Astrocyte (in vitro differentiated cells and primary cell): ENCODE measurements at regions not wholly inside any gene's neighbourhood (a gene's known extent, or its start where the extent isn't known, plus 50 kb on each side); places are given as distances from the start of the nearest gene placed in this dataset.

Experiments used
- DNase-seq: peaks from one replicate; pipeline ENCODE4 v3.0.0-alpha.2; 2010; ENCODE audit warnings: low read depth
- FAIRE-seq: peaks from 2 replicates; lab custom pipeline; 2011; peaks lifted over from hg19 to GRCh38; lab: Jason Lieb, UNC
- H2AFZ ChIP-seq: 2 replicates; pipeline ENCODE4 v1.6.0; 2012; ENCODE audit warnings: low read depth, low read length, inconsistent platforms
- H3K27ac ChIP-seq: 2 replicates; pipeline ENCODE4 v1.5.1; 2011; ENCODE audit warnings: low read depth, low read length, inconsistent platforms
- H3K27me3 ChIP-seq: 2 replicates; pipeline ENCODE4 v1.6.0; 2011; ENCODE audit warnings: low read length, inconsistent platforms; ENCODE audit not compliant: insufficient read depth
- H3K36me3 ChIP-seq: 2 replicates; pipeline ENCODE4 v1.5.1; 2011; ENCODE audit warnings: low read length, inconsistent platforms; ENCODE audit not compliant: insufficient read depth
- H3K4me1 ChIP-seq: 2 replicates; pipeline ENCODE4 v1.5.1; 2011; ENCODE audit warnings: low read length, inconsistent platforms; ENCODE audit not compliant: insufficient read depth
- H3K4me2 ChIP-seq: 2 replicates; pipeline ENCODE4 v1.6.0; 2012; ENCODE audit warnings: low read length, inconsistent platforms
- H3K4me3 ChIP-seq: 2 replicates; pipeline ENCODE4 v1.5.1; 2011; ENCODE audit warnings: low read depth, mild to moderate bottlenecking, low read length, inconsistent platforms; ENCODE audit not compliant: insufficient read depth
- H3K79me2 ChIP-seq: 2 replicates; pipeline ENCODE4 v1.6.0; 2012; ENCODE audit warnings: mild to moderate bottlenecking, low read length, inconsistent platforms; ENCODE audit not compliant: insufficient read depth
- H3K9ac ChIP-seq: 2 replicates; pipeline ENCODE4 v1.6.0; 2012; ENCODE audit warnings: mild to moderate bottlenecking, low read length, inconsistent platforms
- H3K9me3 ChIP-seq: 2 replicates; pipeline ENCODE4 v1.5.1; 2012; ENCODE audit warnings: low read depth, mild to moderate bottlenecking, low read length, inconsistent platforms; ENCODE audit not compliant: insufficient read depth
- H4K20me1 ChIP-seq: 2 replicates; pipeline ENCODE4 v1.6.0; 2012; ENCODE audit warnings: low read length, inconsistent platforms; ENCODE audit not compliant: insufficient read depth
- H3K27ac Mint-ChIP-seq: one replicate; pipeline ENCODE4 v1.8.0; 2021; ENCODE audit warnings: mild to moderate bottlenecking, mixed read lengths; ENCODE audit not compliant: unreplicated experiment
- H3K27me3 Mint-ChIP-seq: one replicate; pipeline ENCODE4 v1.8.0; 2021; ENCODE audit warnings: low read depth, mixed read lengths; ENCODE audit not compliant: unreplicated experiment
- H3K36me3 Mint-ChIP-seq: one replicate; pipeline ENCODE4 v1.8.0; 2021; ENCODE audit warnings: low read depth, mixed read lengths; ENCODE audit not compliant: unreplicated experiment
- H3K4me1 Mint-ChIP-seq: one replicate; pipeline ENCODE4 v1.8.0; 2021; ENCODE audit warnings: low read depth, mixed read lengths; ENCODE audit not compliant: unreplicated experiment
- H3K4me3 Mint-ChIP-seq: one replicate; pipeline ENCODE4 v1.8.0; 2021; ENCODE audit warnings: mild to moderate bottlenecking, moderate library complexity, mixed read lengths; ENCODE audit not compliant: unreplicated experiment
- H3K9me3 Mint-ChIP-seq: one replicate; pipeline ENCODE4 v1.8.0; 2021; ENCODE audit warnings: mild to moderate bottlenecking, mixed read lengths; ENCODE audit not compliant: unreplicated experiment
- CTCF ChIP-seq: IDR thresholded peaks from 2 replicates; pipeline ENCODE4 v1.5.1; 2011; ENCODE audit warnings: low read depth, mild to moderate bottlenecking, inconsistent platforms, low read length, moderate library complexity; ENCODE audit not compliant: insufficient read depth
- EZH2 ChIP-seq: IDR thresholded peaks from 2 replicates; pipeline ENCODE4 v1.6.1; 2012; ENCODE audit warnings: mild to moderate bottlenecking, low read length, inconsistent platforms; ENCODE audit not compliant: insufficient read depth

DNA sequence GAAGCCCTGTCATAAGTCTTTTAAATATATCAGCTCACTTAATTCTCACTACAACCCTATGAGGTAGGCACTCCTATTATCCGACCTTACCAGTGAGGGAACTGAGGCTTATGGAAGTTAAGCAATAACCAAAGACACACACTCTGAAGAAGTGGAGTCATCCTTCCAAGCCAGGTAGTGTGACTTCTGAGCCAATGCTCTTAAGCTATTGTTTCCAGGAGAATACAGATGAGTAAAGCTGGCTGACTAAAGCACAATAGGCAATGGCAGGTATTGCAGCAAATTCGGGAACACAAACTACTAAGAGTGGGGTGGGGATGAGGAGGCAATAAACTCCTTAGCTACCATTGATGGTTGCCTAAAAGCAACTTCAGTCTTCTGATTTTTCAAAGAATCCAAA, 81.8 kb upstream of the KIT start:
- no peak overlapping the region for H2AFZ ChIP-seq
- H3K4me3 ChIP-seq: no peak overlapping the region
- Mint-ChIP-seq H3K9me3 (no peaks in the 10 kb centered on the region), H3K4me1 (no peaks in the 10 kb centered on the region), H3K36me3 (no peaks in the 10 kb centered on the region), H3K4me3 (no peak overlapping the region), H3K27ac (no peak overlapping the region), H3K27me3 (peaks cover 4% of the 10 kb centered on the region)
- TF ChIP-seq EZH2 (no peak), CTCF (no peak)
- FAIRE-seq (no peak), DNase-seq (no peak)
- no peaks in the 10 kb centered on the region for H3K4me1 ChIP-seq
- H3K9me3 ChIP-seq: no peaks in the 10 kb centered on the region
- no peak overlapping the region for H3K9ac ChIP-seq
- no peaks in the 10 kb centered on the region for H3K79me2 ChIP-seq
- H3K27me3 ChIP-seq: no peaks in the 10 kb centered on the region
- no peaks in the 10 kb centered on the region for H4K20me1 ChIP-seq
- no peak overlapping the region for H3K4me2 ChIP-seq
- H3K27ac ChIP-seq: no peak overlapping the region
- no peaks in the 10 kb centered on the region for H3K36me3 ChIP-seq

GRCh38 chr4:54581807-54582206, 76.0 kb upstream of the KIT start:
- Histone ChIP-seq H3K36me3 (no peaks in the 10 kb centered on the region), H2AFZ (no peak overlapping the region), H3K27ac (no peak overlapping the region), H4K20me1 (no peaks in the 10 kb centered on the region), H3K4me3 (no peak overlapping the region), H3K4me2 (no peak overlapping the region), H3K4me1 (no peaks in the 10 kb centered on the region), H3K9me3 (no peaks in the 10 kb centered on the region), H3K27me3 (no peaks in the 10 kb centered on the region), H3K79me2 (no peaks in the 10 kb centered on the region), H3K9ac (no peak overlapping the region)
- no peaks in the 10 kb centered on the region for H3K36me3 Mint-ChIP-seq
- FAIRE-seq (no peak), DNase-seq (no peak)
- peaks cover 11% of the 10 kb centered on the region for H3K4me1 Mint-ChIP-seq
- no peaks in the 10 kb centered on the region for H3K9me3 Mint-ChIP-seq
- no peak for TF ChIP-seq CTCF
- no peak for TF ChIP-seq EZH2
- H3K27ac Mint-ChIP-seq: no peak overlapping the region
- no peak overlapping the region for H3K4me3 Mint-ChIP-seq
- no peaks in the 10 kb centered on the region for H3K27me3 Mint-ChIP-seq

DNA sequence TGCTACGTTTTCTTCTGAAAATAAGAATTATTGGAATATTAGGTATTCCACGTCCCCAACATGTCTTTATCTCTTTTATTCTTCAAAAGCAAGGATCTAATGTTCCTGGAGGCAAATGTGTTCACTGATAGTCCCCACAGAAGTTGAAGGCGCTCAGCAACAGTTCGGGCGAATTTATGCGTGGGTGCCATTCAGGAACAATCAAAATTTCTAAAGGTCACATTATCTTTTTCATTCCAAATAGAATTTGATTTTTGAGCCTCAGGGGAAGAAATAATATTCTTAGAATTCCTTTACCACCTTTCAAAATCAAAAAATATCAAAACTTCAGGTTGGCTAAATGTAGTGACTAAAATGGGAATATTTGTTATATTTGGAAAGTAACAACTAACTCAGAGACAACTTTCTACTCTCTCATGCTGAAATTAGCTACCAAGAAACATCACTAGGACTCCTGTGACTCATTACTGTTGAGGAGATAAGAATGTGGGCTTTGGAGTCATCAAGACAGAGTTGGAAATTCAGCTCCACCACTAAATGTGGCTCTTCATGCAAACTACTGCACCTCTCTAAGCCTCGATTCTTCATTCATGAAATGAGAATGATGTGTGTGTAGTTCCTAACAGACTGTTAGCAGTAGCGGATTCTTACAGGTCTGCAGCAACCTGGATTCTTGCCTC, 72.3 kb upstream of the KIT start:
- Histone ChIP-seq H3K36me3 (no peaks in the 10 kb centered on the region), H3K27ac (no peak overlapping the region), H3K4me3 (no peak overlapping the region), H3K27me3 (no peaks in the 10 kb centered on the region), H3K4me1 (no peaks in the 10 kb centered on the region), H3K9ac (no peak overlapping the region), H3K79me2 (no peaks in the 10 kb centered on the region), H4K20me1 (no peaks in the 10 kb centered on the region), H3K9me3 (no peaks in the 10 kb centered on the region), H3K4me2 (peak overlapping the region; percentile 6), H2AFZ (no peak overlapping the region)
- TF ChIP-seq EZH2: no peak
- no peak for TF ChIP-seq CTCF
- DNase-seq: peak; percentile 34
- H3K27ac Mint-ChIP-seq: no peak overlapping the region
- no peaks in the 10 kb centered on the region for H3K36me3 Mint-ChIP-seq
- no peaks in the 10 kb centered on the region for H3K9me3 Mint-ChIP-seq
- H3K27me3 Mint-ChIP-seq: no peaks in the 10 kb centered on the region
- peak; percentile 26 for FAIRE-seq
- H3K4me3 Mint-ChIP-seq: no peak overlapping the region
- peaks cover 11% of the 10 kb centered on the region for H3K4me1 Mint-ChIP-seq
